Urinary bladder (tissue), 3 donors: ENCODE measurements at regions not wholly inside any gene's neighbourhood (a gene's known extent, or its start where the extent isn't known, plus 50 kb on each side); places are given as distances from the start of the nearest gene placed in this dataset.
"Not testable (repeated sequence)": the region's sequence is repeated elsewhere in the genome, so short reads cannot be mapped to it uniquely, and the experiment has no call there.

Experiments used
- DNase-seq: peaks from one replicate; pipeline ENCODE4 v3.0.0-alpha.2; 2015; ENCODE audit errors: extremely low spot score
- H3K27ac ChIP-seq: one replicate; pipeline ENCODE4 v1.5.1; 2013; ENCODE audit warnings: low read depth, mild to moderate bottlenecking, moderate library complexity
- H3K36me3 ChIP-seq: one replicate; pipeline ENCODE4 v1.6.1; 2013; ENCODE audit warnings: mild to moderate bottlenecking, moderate library complexity; ENCODE audit not compliant: insufficient read depth
- H3K4me1 ChIP-seq: one replicate; pipeline ENCODE4 v1.6.1; 2013; ENCODE audit warnings: mild to moderate bottlenecking, moderate library complexity; ENCODE audit not compliant: insufficient read depth
- H3K4me3 ChIP-seq: one replicate; pipeline ENCODE4 v1.5.1; 2013; ENCODE audit warnings: low read depth, low read length
- WGBS: extraction: QIAGEN DNeasy Blood & Tissue Kit; methylation state at CpG from one replicate; pipeline ENCODE4 v1.1.7; 2013; 5-methylcytosine and 5-hydroxymethylcytosine counted together
- donor health status: healthy with polysubstance abuse.
- donor health status: healthy.

DNA sequence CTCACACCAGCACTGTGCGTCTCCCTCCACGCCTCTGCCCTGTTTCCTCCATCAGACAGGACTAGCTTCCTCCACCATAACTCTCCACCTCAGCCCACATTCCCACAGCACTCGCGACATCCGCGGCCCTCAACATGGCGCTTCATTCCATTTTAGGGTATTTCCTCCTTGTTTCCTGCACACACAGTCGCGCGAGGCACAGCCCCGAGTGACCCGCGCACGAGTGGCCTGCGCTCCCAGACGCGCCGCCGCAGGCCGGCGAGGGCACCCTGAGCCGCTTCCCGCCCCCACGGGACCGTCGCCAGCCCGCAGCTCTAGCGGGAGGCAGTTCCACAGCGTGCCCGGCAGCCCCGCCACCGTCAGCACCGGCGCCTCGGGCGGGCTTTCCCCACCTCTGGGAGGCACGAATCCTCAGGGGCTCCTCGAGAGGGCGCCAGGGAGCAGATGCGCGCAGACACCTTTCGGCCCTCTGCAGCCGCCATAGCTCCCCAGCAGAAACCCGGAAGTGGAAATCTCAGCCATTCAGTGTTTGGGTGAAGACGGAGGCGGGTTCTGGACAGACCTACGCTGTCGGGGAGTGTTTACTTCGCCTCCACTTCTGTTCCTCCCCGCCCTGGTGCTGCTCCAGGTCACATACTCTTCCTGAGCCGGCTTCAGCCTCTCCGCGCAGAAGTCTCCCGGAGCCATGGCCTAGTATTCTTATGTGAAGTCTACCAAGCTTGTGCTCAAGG, 136.6 kb downstream of the FOXD4L6 start:
- Histone ChIP-seq H3K4me3 (peak overlapping the region; percentile 60), H3K27ac (peak overlapping the region; percentile 86)
- DNase-seq: peak; percentile 97
- H3K36me3 ChIP-seq, H3K4me1 ChIP-seq: not testable (repeated sequence)
- 9% methylated on average over 54 of the region's 54 CpGs for WGBS

DNA sequence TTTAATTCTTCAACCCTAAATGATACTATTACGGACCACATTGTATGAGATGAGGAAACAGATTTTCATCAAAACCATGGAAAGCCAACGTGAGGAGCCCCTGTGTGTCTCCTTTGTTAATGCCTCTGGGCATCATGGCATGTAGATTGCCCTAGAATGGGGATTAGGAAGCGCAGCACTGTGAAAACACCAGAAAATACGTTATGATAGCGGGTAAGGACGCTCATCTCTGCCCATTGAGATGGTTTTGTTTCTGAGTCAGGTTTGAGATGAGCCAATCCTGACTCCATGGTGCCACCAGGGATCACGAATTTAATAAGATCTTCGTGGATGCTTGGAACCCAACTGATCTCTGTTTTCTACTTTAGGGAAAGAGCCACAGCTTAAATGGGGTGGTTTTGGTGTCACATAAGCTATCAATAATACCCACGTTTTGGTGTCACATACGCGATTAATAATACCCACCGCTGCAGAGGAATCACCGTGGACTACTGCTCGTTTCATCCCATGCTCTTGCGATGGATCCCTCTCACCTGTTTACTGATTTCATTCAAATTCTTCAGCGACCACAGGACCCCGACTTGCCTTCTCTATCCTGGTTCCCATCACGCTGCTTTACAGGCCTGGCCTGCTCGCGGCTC, 137.3 kb downstream of the FOXD4L6 start:
- Histone ChIP-seq H3K27ac (peak overlapping the region; percentile 86), H3K4me3 (peak overlapping the region; percentile 60)
- WGBS: 46% methylated on average over 20 of the region's 20 CpGs
- not testable (repeated sequence) for H3K4me1 ChIP-seq, H3K36me3 ChIP-seq, DNase-seq

DNA sequence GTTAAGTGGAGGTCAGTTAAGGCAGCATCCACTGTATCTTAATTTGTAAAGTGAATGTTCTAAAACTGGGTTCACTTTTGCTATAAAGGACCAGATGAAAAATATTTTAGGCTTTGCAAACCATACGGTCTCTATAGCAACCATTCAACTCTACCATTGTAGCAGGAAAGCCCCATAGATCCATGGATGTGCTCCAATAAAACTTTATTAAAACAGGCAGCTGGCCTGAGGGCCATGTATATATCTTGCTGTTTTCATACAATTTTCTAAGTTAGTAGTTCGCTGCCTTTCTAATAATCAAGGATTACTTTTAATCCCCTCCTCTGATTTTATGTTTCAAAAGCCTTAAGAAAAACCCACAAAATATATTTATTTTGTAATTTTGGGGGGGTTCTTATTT, 142.1 kb downstream of the FOXD4L6 start:
- not testable (repeated sequence) for H3K4me1 ChIP-seq, DNase-seq, H3K36me3 ChIP-seq, H3K27ac ChIP-seq, H3K4me3 ChIP-seq
- 65% methylated on average over 2 of the region's 2 CpGs for WGBS

DNA sequence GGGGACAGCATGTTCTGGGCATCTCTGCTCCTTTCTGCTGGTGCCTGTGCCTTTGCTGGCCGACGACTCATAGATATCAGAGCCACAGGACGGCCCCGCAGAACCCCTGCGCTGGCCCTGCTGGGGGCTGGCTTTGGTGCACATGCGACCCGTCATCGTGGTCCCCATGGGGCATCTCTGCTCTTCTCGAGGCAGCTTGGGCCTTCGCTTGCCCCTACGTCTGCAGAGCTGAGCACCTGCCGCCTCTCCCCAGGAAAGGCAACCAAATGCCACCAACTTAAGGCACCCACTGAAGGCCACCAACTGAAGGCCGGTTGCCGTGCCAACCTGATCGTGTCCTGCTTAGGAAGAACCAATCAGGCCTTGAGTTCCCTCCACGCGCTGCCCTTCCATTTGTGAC, 153.1 kb downstream of the FOXD4L6 start:
- not testable (repeated sequence) for DNase-seq, H3K4me1 ChIP-seq, H3K27ac ChIP-seq, H3K36me3 ChIP-seq, H3K4me3 ChIP-seq
- WGBS: 93% methylated on average over 17 of the region's 17 CpGs

DNA sequence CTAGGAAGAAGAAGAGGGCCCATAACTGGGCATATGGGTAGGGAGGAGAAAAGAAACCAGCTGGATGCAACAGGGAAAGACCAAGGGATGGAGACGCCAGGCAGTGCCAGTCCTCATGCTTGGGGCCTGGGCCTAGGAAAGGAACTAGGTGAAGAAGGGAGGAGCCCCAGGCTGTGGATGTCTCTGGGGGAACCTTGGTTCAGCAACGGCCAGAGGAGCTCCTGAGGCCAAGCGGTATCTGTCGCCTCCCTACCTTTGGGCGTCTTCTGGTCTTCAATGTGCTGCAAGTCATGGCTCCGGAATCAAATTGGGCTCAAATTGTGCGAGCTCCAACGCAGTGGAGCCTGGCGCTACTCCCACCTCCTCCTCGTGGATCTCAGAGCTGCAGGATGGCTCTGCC, 153.6 kb downstream of the FOXD4L6 start:
- H3K36me3 ChIP-seq, DNase-seq, H3K4me3 ChIP-seq, H3K27ac ChIP-seq, H3K4me1 ChIP-seq: not testable (repeated sequence)
- WGBS: 90% methylated on average over 10 of the region's 10 CpGs

DNA sequence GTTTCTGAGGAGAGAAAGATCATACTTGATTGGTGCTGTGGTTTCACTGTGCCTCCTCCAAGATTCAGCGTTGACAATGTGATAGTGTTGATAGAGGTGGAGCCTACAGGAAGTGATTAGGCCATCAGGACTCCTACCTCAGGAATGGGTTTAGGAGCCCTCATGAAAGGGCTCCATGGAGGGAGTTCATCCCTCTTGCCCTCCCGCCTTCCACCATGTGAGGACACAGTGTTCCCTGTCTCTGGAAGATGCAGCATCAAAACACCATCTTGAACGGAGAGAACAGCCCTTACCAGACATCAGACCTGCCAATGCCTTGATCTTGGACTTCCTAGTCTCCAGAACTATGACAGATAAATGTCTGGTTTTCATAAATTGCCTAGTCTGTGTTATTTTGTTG, 156.7 kb downstream of the FOXD4L6 start:
- H3K36me3 ChIP-seq, H3K4me3 ChIP-seq, DNase-seq, H3K27ac ChIP-seq, H3K4me1 ChIP-seq: not testable (repeated sequence)
- 71% methylated on average over 3 of the region's 3 CpGs for WGBS

DNA sequence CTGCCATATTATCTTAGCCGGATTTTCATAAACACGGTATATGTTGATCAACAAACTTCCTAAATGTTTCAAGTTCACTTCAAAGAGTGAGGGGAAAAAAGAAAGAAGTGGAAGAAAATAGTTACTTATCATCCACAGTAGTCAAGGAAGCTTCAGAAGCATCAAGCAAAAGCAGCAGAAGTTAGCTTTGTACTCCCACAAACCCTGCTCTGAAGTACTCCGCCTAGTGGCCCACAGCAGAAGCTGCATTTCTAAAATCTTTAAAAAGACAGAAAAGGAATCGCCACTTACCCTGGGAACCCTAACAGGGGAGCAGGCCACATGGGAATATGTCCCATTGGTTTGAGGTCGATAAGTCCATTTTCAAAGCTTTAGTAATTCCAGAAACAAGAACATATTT, 158.1 kb downstream of the FOXD4L6 start:
- WGBS: 57% methylated on average over 4 of the region's 5 CpGs
- not testable (repeated sequence) for H3K27ac ChIP-seq, H3K4me3 ChIP-seq, H3K36me3 ChIP-seq, H3K4me1 ChIP-seq, DNase-seq

DNA sequence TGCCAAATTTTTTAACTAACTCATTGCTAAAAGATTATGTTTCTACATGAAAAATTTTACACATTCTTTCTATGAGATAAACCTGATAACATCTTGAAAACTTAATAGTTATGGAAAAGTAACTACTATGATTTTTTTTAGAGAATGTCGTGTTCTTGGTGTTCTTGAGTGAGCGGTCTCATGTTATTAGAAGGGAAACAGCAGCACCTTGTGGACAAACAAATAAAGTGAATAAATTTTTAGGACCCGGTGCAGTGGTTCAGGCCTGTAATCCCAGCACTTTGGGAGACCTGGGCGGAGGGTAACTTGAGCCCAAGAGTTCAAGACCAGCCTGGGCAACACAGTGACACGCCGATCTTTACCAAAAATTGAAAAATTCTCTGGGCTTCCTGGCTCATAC, 166.0 kb downstream of the FOXD4L6 start:
- not testable (repeated sequence) for H3K4me3 ChIP-seq, H3K36me3 ChIP-seq, H3K27ac ChIP-seq, H3K4me1 ChIP-seq, DNase-seq
- WGBS: 53% methylated on average over 3 of the region's 6 CpGs

DNA sequence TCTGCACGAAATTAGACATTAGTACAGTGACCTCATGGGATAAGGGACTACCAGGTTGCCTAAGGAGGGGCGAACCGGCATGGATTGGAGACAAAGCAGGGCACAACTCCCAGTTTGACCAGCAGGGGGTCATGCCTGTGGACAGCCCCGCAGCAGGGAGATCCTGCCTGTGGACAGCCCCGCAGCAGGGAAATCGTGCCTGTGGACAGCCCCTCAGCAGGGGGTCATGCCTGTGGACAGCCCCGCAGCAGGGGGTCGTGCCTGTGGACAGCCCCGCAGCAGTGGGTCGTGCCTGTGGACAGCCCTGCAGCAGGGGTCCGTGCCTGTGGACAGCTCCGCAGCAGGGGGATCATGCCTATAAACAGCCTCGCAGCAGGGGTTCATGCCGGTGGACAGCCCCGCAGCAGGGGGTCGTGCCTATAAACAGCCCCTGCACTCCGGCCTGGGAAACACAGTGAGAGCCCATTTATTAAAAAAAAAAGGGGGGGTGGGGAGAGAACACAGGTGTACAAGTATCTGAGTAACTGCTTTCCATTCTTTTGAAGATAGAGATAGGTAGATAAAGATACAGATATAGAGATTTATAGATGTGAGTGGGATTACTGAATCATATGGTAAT, 176.5 kb downstream of the FOXD4L6 start:
- not testable (repeated sequence) for H3K36me3 ChIP-seq, DNase-seq, H3K4me3 ChIP-seq, H3K4me1 ChIP-seq, H3K27ac ChIP-seq
- WGBS: 91% methylated on average over 17 of the region's 17 CpGs

DNA sequence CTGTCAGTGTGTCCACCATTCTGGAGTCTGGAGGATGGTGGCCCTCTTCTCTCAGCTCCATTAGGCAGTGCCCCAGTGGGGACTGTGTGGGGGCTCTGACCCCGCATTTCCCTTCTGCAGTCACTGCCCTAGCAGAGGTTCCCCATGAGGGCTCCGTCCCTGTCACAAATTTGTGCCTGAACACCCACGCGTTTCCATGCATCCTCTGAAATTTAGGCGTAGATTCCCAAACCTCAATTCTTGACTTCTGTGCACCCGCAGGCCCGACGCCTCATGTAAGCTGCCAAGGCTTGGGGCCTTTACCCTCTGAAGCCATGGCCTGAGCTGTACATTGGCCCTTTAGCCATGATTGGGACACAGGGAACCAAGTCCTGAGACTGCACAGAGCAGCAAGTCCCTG, 182.3 kb downstream of the FOXD4L6 start:
- not testable (repeated sequence) for DNase-seq, H3K36me3 ChIP-seq, H3K27ac ChIP-seq, H3K4me3 ChIP-seq, H3K4me1 ChIP-seq
- WGBS: 95% methylated on average over 8 of the region's 8 CpGs

DNA sequence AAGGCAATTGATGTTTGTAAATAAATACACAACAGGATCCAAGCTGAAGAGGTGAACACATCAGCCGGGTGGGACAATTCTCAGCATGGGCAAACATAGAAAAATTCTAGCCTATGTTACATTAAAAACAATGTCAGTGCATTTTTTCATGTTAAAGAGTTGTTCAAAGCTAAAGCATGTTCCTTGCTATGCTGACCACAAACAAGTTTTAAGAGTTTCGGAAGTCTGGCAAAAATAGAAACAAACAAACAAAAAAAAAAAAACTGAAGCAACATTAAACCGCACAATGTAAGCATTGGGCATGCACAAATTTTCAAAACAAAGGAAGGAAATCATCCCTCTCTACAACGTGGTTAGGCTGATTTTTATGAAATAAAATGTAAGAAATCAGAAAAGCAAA, 185.8 kb downstream of the FOXD4L6 start:
- not testable (repeated sequence) for H3K36me3 ChIP-seq, H3K27ac ChIP-seq, H3K4me3 ChIP-seq, DNase-seq, H3K4me1 ChIP-seq
- WGBS: 71% methylated on average over 4 of the region's 4 CpGs

DNA sequence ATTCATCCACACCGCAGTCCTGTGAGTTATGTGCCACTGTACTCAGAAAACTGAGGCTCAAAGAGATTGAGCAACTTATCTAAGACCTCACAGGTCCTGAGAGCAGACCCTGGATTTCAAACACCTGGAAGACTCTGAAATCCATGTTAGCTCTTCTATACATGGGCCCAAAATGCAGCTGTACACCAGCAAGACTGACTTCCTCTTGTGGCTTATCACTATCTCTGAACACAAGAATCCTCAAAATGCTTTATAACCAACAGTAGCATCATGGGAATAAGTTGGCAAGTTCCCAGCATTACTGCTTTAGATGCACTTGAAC, 188.6 kb downstream of the FOXD4L6 start:
- not testable (repeated sequence) for H3K36me3 ChIP-seq, H3K27ac ChIP-seq, H3K4me1 ChIP-seq, DNase-seq, H3K4me3 ChIP-seq
- 72% methylated on average over 1 of the region's 1 CpG for WGBS

DNA sequence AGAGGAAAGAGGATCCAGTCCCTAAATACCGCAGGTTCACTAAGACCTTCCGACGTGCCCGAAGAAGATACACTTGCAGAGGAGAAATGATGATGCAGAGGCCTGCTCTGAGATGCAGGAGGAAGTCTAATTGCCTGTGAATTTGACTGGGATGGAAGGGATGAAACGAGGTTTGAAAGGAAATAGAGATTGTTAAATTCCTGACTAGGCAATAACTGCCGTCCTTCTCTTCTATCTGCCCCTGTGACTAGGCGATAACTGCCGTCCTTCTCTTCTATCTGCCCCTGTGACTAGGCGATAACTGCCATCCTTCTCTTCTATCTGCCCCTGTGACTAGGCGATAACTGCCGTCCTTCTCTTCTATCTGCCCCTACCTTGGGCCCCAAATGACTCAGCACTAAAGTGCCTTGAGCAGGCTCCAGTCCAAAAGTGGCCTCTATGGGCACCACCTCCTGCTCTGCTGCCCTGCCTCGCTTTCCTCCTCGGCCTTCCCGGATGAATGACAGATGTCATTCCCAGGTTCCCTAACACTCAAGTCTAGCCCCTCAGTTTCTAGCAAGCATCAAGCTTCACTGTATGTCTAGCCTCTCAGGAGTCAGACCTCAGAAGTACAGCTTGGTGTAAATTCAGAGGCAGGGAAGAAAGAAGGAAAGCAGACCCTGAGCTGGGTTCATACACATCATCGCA, 189.1 kb downstream of the FOXD4L6 start:
- H3K27ac ChIP-seq, H3K4me1 ChIP-seq, DNase-seq, H3K36me3 ChIP-seq, H3K4me3 ChIP-seq: not testable (repeated sequence)
- WGBS: 84% methylated on average over 15 of the region's 15 CpGs

DNA sequence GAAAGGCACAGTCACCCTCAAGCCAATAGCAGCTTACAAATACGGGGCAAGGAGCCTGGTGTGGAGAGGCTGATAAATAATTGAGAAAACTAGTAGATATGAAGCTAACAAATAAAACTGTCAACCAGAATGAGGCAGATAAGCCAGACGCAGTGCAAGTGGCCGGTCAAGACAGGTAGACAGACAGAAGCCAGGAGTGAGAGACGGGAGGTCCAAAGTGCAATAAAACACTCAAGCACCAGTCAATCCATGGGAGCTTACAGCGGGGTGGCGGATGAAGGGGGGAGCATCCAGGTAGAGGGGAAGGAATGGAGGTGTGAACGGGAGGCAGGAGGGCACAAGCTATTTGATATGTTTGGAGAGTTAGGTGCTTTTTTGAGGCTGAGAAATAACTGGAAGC, 193.1 kb downstream of the FOXD4L6 start:
- H3K4me1 ChIP-seq: no peaks in the 10 kb centered on the region
- H3K4me3 ChIP-seq: no peak overlapping the region
- 78% methylated on average over 7 of the region's 7 CpGs for WGBS
- no peak for DNase-seq
- no peaks in the 10 kb centered on the region for H3K36me3 ChIP-seq
- H3K27ac ChIP-seq: no peak overlapping the region
